ENCODE measurements at regions not wholly inside any gene's neighbourhood (a gene's known extent, or its start where the extent isn't known, plus 50 kb on each side); places are given as distances from the start of the nearest gene placed in this dataset.

GRCh38 chr7:113431406-113431805, 313.1 kb upstream of the SMIM30 start:
- TF ChIP-seq CTCF (IDR thresholded peaks at IDR 0.05) (no peak), POLR2A (IDR thresholded peaks at IDR 0.05) (no peak)
